LNCAP (cell line): ENCODE measurements at regions not wholly inside any gene's neighbourhood (a gene's known extent, or its start where the extent isn't known, plus 50 kb on each side); places are given as distances from the start of the nearest gene placed in this dataset.

Experiments used
- CTCF ChIP-seq: fragments of 450-650 bp; IDR thresholded peaks from 2 replicates; pipeline ENCODE4 v1.5.1; 2017; ENCODE audit warnings: mild to moderate bottlenecking

GRCh38 chr5:153357493-153358112, 132.9 kb upstream of the GRIA1 start:
- TF ChIP-seq CTCF: no peak

GRCh38 chr5:153358315-153358976, 132.0 kb upstream of the GRIA1 start:
- TF ChIP-seq CTCF: no peak

GRCh38 chr5:153360860-153361259, 129.6 kb upstream of the GRIA1 start:
- no peak for TF ChIP-seq CTCF

GRCh38 chr5:153361735-153362409, 128.6 kb upstream of the GRIA1 start:
- TF ChIP-seq CTCF: no peak

- no peak for TF ChIP-seq CTCF
Measured at GRCh38 chr5:153365547-153365946, 124.9 kb upstream of the GRIA1 start.

- no peak for TF ChIP-seq CTCF
Measured at GRCh38 chr5:153367466-153367865, 123.0 kb upstream of the GRIA1 start.

GRCh38 chr5:153372425-153373129, 117.9 kb upstream of the GRIA1 start:
- TF ChIP-seq CTCF: no peak
